HL-60 (cell line): ENCODE measurements at regions not wholly inside any gene's neighbourhood (a gene's known extent, or its start where the extent isn't known, plus 50 kb on each side); places are given as distances from the start of the nearest gene placed in this dataset.

Source experiments
- POLR2AphosphoS5 ChIP-seq: IDR thresholded peaks from 2 replicates; pipeline ENCODE4 v1.6.1; 2012; ENCODE audit warnings: low read depth
- TF ChIP-seq, protein P1 (sequence below): IDR thresholded peaks from one replicate; pipeline ENCODE4 v1.5.1; 2011; ENCODE audit warnings: low read length, control low read depth, inconsistent platforms; ENCODE audit not compliant: insufficient read depth

DNA sequence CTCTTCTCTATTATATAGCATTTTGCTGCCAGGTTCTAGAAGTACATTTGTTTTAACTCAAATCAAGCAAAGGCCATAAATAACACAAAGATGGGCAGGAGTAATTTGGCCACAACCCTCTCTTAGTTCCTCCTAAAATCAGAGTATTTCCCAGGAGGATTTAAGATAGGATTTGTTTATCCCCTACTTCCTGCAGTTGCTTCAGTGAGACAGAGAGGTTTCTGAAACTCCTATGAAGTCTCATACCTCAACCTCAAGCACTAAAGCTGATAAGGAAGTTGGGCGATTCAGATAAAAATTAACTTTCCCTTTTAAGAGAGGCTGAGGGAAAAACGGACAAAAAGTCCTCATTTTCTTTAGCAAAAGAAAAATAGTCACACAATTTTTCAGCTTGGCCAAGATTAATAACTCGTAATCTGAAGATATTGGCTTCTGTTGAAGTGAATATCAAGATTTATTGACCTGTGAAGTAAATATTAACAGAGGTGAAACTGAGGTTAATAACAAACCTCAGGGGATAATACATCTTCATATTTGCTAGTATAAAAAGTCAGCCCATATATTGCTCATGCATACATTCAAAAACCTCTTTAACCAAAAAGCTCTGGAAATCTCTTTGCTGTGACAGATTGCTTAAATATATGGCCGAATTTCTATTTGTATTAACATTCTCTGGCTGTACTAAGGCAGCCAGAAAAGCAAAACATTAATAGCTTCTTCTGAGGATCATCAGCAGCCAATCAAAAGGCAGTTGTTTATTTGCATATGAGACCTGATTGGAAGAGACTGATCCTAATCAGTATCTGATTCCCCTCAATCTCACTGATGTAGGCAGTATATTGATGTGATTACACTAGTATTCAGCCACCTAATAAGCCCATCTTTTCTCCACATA is 90.6 kb upstream of the GADL1 start:
- TF ChIP-seq, protein P1, sequence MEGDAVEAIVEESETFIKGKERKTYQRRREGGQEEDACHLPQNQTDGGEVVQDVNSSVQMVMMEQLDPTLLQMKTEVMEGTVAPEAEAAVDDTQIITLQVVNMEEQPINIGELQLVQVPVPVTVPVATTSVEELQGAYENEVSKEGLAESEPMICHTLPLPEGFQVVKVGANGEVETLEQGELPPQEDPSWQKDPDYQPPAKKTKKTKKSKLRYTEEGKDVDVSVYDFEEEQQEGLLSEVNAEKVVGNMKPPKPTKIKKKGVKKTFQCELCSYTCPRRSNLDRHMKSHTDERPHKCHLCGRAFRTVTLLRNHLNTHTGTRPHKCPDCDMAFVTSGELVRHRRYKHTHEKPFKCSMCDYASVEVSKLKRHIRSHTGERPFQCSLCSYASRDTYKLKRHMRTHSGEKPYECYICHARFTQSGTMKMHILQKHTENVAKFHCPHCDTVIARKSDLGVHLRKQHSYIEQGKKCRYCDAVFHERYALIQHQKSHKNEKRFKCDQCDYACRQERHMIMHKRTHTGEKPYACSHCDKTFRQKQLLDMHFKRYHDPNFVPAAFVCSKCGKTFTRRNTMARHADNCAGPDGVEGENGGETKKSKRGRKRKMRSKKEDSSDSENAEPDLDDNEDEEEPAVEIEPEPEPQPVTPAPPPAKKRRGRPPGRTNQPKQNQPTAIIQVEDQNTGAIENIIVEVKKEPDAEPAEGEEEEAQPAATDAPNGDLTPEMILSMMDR = no peak
- no peak for TF ChIP-seq POLR2AphosphoS5
